PC-3 (cell line): ENCODE measurements at regions not wholly inside any gene's neighbourhood (a gene's known extent, or its start where the extent isn't known, plus 50 kb on each side); places are given as distances from the start of the nearest gene placed in this dataset.

Experiments used
- EZH2 ChIP-seq: fragments of 300-600 bp; sonication (generic); IDR thresholded peaks from one replicate; pipeline ENCODE4 v1.6.1; 2017; ENCODE audit warnings: antibody characterized with exemption, mild to moderate bottlenecking, low read length; ENCODE audit not compliant: unreplicated experiment
- TF ChIP-seq, protein P1 (sequence below): fragments of 300-600 bp; sonication (generic); conservative IDR thresholded peaks from 2 replicates; pipeline ENCODE4 v1.5.1; 2017; ENCODE audit warnings: antibody characterized with exemption, low read depth, mild to moderate bottlenecking, low read length

GRCh38 chr20:4459081-4459480 is 210.0 kb upstream of the ADRA1D start:
- TF ChIP-seq, protein P1, sequence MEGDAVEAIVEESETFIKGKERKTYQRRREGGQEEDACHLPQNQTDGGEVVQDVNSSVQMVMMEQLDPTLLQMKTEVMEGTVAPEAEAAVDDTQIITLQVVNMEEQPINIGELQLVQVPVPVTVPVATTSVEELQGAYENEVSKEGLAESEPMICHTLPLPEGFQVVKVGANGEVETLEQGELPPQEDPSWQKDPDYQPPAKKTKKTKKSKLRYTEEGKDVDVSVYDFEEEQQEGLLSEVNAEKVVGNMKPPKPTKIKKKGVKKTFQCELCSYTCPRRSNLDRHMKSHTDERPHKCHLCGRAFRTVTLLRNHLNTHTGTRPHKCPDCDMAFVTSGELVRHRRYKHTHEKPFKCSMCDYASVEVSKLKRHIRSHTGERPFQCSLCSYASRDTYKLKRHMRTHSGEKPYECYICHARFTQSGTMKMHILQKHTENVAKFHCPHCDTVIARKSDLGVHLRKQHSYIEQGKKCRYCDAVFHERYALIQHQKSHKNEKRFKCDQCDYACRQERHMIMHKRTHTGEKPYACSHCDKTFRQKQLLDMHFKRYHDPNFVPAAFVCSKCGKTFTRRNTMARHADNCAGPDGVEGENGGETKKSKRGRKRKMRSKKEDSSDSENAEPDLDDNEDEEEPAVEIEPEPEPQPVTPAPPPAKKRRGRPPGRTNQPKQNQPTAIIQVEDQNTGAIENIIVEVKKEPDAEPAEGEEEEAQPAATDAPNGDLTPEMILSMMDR, result no peak
- no peak for TF ChIP-seq EZH2
